Right lobe of liver (tissue), 4 donors: ENCODE measurements at regions not wholly inside any gene's neighbourhood (a gene's known extent, or its start where the extent isn't known, plus 50 kb on each side); places are given as distances from the start of the nearest gene placed in this dataset.

Experiments used
- POLR2A ChIP-seq: fragments of 450-650 bp; IDR thresholded peaks from one replicate; pipeline ENCODE4 v1.6.1; 2017; ENCODE audit warnings: antibody characterized with exemption, mild to moderate bottlenecking
- TF ChIP-seq, protein P1 (sequence below), 4 donors: fragments of 200-600 bp in 3 of 4; fragments of 450-650 bp in 1 of 4; IDR thresholded peaks; one replicate each; pipeline versions ENCODE4 v1.5.1 to v1.8.0; 2016 to 2022; ENCODE audit warnings: antibody characterized with exemption in 4 of 4, mild to moderate bottlenecking in 2 of 4
- donor health status: DM: no; HTN: no; CAD: no.
- donor health status: DM: no; HTN: no; CAD: no.
- donor health status: DM: no; HTN: yes; CAD: no.

DNA sequence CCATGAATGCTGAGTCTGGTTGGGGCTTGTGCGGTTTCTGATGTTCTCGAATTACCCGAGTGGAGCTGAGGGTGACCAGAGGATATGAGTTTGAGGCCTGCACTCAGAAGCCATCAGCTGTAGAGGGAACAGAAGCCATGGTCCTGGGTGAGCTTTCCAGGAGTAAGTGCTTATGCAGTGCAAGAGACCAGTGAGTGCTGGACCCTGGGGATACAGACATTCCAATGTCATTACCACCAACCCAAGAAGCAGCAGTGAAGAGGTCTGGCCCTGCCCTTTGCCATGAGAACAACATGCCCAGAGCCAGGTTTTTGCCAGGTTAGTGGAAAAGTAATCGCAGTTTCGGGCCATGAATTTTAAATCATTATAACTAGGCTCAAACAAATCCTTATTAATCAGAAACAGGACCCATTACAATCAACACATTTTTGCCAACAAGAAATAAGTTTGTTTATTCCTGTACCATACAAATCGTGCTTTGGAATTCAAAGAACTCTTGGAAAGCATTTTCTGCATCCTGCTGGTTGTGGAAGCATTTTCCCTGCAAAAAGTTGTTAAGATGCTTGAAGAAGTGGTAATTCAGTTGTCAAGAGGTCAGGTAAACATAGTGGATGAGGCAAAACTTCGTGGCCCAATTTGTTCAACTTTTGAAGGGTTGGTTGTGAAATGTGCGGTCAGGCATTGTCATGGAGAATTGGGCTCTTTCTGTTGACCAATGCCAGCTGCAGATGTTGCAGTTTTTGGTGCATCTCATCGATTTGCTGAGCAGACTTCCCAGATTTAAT is 154.6 kb downstream of the SYK start:
- TF ChIP-seq, protein P1, sequence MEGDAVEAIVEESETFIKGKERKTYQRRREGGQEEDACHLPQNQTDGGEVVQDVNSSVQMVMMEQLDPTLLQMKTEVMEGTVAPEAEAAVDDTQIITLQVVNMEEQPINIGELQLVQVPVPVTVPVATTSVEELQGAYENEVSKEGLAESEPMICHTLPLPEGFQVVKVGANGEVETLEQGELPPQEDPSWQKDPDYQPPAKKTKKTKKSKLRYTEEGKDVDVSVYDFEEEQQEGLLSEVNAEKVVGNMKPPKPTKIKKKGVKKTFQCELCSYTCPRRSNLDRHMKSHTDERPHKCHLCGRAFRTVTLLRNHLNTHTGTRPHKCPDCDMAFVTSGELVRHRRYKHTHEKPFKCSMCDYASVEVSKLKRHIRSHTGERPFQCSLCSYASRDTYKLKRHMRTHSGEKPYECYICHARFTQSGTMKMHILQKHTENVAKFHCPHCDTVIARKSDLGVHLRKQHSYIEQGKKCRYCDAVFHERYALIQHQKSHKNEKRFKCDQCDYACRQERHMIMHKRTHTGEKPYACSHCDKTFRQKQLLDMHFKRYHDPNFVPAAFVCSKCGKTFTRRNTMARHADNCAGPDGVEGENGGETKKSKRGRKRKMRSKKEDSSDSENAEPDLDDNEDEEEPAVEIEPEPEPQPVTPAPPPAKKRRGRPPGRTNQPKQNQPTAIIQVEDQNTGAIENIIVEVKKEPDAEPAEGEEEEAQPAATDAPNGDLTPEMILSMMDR (IDR thresholded peaks at IDR 0.05) = no peak
- TF ChIP-seq POLR2A = no peak
